Mucosa of descending colon (tissue), 3 donors: ENCODE measurements at regions not wholly inside any gene's neighbourhood (a gene's known extent, or its start where the extent isn't known, plus 50 kb on each side); places are given as distances from the start of the nearest gene placed in this dataset.

Experiments
- ATAC-seq: fragments of 200-7000 bp; cut with Tn5 transposase; one replicate; pipeline ENCODE4 v1.9.1; 2020; ENCODE audit warnings: mild to moderate bottlenecking, moderate library complexity
- DNase-seq, 3 donors: peaks; one replicate each; pipeline ENCODE4 v3.0.0-alpha.2; 2020
- H3K36me3 ChIP-seq: fragments of 200-600 bp; one replicate; pipeline ENCODE4 v1.8.0; 2021; ENCODE audit warnings: low read depth, mild to moderate bottlenecking
- H3K4me1 ChIP-seq: fragments of 200-600 bp; one replicate; pipeline ENCODE4 v1.8.0; 2021; ENCODE audit warnings: low read depth, mild to moderate bottlenecking
- H3K4me3 ChIP-seq: fragments of 200-600 bp; one replicate; pipeline ENCODE4 v1.8.0; 2021; ENCODE audit warnings: mild to moderate bottlenecking
- H3K9me3 ChIP-seq: fragments of 200-600 bp; one replicate; pipeline ENCODE4 v1.8.0; 2021; ENCODE audit warnings: mild to moderate bottlenecking
- CTCF ChIP-seq: fragments of 200-600 bp; IDR thresholded peaks from one replicate; pipeline ENCODE4 v1.8.0; 2022; ENCODE audit warnings: antibody characterized with exemption, mild to moderate bottlenecking
- intact Hi-C, 2 donors: fragments of 100-400 bp; cut with DNase I in 1 of 2; cut with micrococcal nuclease in 1 of 2; formaldehyde crosslinking; loops; one replicate each; pipeline versions ENCODE4 v1.11.0 to v1.11.1; 2022; cut with DNase I, micrococcal nuclease
- donor health status: DM: no; HTN: no; CAD: no; lungs with moderate emphysema.
- donor health status: DM: no; HTN: no; CAD: no.
- donor health status: DM: no; HTN: yes; CAD: no.

- DNase-seq (no peak), ATAC-seq (no peak)
- Histone ChIP-seq H3K36me3 (no peaks in the 10 kb centered on the region), H3K9me3 (no peaks in the 10 kb centered on the region), H3K4me1 (peaks cover 2% of the 10 kb centered on the region), H3K4me3 (no peak overlapping the region)
- intact Hi-C loops = no loop called here
- TF ChIP-seq CTCF = no peak
Measured at GRCh38 chr6:15961635-15962448, 167.0 kb upstream of the MYLIP start.

- no peak for TF ChIP-seq CTCF
- H3K36me3 ChIP-seq = no peaks in the 10 kb centered on the region
- H3K9me3 ChIP-seq = no peaks in the 10 kb centered on the region
- intact Hi-C loops = no loop called here
- DNase-seq (no peak), ATAC-seq (no peak)
- no peak overlapping the region for H3K4me3 ChIP-seq
- H3K4me1 ChIP-seq = peaks cover 11% of the 10 kb centered on the region
Measured at GRCh38 chr6:15960740-15961634, 167.9 kb upstream of the MYLIP start.

GRCh38 chr6:15957655-15958169 lies 171.2 kb upstream of the MYLIP start:
- no peak for DNase-seq
- Histone ChIP-seq H3K9me3 (no peaks in the 10 kb centered on the region), H3K4me1 (peaks cover 16% of the 10 kb centered on the region), H3K36me3 (no peaks in the 10 kb centered on the region), H3K4me3 (no peak overlapping the region)
- no peak for ATAC-seq
- intact Hi-C loops = no loop called here
- no peak for TF ChIP-seq CTCF

- ATAC-seq (peak; percentile 92), DNase-seq (peak; percentile 73 to 88 (median 78))
- peaks cover 16% of the 10 kb centered on the region for H3K4me1 ChIP-seq
- H3K4me3 ChIP-seq = no peak overlapping the region
- H3K9me3 ChIP-seq = no peaks in the 10 kb centered on the region
- no peaks in the 10 kb centered on the region for H3K36me3 ChIP-seq
- no peak for TF ChIP-seq CTCF
- intact Hi-C loops = no loop called here
Measured at GRCh38 chr6:15956205-15957106, 172.4 kb upstream of the MYLIP start.

GRCh38 chr6:15955484-15955883 lies 173.4 kb upstream of the MYLIP start:
- peaks cover 20% of the 10 kb centered on the region for H3K4me1 ChIP-seq
- no peaks in the 10 kb centered on the region for H3K36me3 ChIP-seq
- TF ChIP-seq CTCF = no peak
- DNase-seq (no peak), ATAC-seq (no peak)
- H3K9me3 ChIP-seq = no peaks in the 10 kb centered on the region
- H3K4me3 ChIP-seq = no peak overlapping the region
- intact Hi-C loops = no loop called here
